Activated CD8-positive, alpha-beta memory T cell treated with anti-CD3 and anti-CD28 coated beads for 48 hours (primary cell): ENCODE measurements at regions not wholly inside any gene's neighbourhood (a gene's known extent, or its start where the extent isn't known, plus 50 kb on each side); places are given as distances from the start of the nearest gene placed in this dataset.
"Not testable (repeated sequence)": the region's sequence is repeated elsewhere in the genome, so short reads cannot be mapped to it uniquely, and the experiment has no call there.

Source experiments
- DNase-seq, 3 experiments: peaks; one replicate each; pipeline ENCODE4 v3.0.0-alpha.2; 2020; ENCODE audit warnings: low read depth in 2 of 3, low spot score in 2 of 3

DNA sequence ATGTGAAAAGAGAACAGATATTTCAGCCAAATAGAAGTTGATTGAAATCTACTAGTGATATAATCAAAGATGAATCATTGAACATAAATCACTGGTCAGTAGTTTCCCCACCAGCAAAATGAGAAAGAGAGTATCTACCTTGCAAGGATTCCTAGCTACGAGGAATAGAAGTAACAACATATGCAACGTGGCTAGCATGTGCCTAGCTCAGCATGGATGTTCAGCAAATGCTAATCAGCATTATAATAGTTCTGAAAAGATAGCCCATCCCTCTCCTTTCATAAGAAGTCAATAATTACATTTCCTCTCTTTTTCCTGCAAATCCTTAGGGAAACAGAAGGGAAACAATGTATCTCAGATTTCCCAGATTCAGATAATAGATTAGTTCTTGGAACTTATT, 417.2 kb downstream of the SATB2 start:
- no peak for DNase-seq

DNA sequence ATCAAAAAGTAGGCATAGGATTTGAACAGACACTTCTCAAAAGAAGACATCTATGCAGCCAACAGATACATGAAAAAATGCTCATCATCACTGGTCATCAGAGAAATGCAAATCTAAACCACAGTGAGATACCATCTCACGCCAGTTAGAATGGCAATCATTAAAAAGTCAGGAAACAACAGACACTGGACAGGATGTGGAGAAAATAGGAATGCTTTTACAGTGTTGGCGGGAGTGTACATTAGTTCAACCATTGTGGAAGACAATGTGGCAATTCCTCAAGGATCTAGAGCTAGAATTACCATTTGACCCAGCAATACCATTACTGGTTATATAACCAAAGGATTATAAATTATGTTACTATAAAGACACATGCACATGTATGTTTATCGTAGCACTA, 424.0 kb downstream of the SATB2 start:
- DNase-seq = not testable (repeated sequence)

DNA sequence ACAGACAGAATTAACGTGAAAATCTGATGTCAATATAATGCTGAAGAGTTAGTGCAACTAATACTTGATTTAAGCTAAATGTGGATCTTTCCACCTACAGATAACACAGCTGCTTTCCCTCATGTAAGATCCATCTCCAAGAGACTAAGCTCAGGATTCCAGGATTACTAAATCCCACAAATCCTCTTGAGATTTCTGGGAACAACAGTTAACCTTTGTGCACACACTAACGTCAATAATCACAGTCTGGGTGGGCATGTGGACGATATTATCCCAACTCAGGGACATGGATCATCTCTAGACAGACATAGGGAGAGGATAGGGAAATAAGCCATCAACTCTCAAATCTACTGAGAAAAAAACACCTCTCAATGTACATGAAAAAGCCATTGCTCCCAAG, 432.6 kb downstream of the SATB2 start:
- no peak for DNase-seq

DNA sequence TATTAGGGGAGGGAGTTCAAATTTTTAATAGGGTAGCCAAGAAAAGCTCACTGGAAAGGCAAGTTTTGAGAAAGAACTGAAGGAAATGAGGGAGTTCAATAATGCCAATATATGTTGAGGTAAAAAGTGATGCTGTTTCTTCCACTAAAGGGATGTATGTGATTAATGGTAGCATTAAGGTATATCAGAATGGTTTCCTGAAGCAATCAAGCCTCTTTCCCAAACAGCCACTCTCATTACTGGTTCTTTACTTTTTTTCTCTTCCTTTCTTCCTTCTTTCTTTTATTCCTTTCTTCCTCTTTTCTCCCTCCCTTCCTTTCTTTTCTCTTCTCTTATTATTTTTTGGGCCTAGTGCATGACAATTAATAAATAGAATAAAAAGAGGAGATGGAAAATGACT, 433.5 kb downstream of the SATB2 start:
- no peak for DNase-seq

DNA sequence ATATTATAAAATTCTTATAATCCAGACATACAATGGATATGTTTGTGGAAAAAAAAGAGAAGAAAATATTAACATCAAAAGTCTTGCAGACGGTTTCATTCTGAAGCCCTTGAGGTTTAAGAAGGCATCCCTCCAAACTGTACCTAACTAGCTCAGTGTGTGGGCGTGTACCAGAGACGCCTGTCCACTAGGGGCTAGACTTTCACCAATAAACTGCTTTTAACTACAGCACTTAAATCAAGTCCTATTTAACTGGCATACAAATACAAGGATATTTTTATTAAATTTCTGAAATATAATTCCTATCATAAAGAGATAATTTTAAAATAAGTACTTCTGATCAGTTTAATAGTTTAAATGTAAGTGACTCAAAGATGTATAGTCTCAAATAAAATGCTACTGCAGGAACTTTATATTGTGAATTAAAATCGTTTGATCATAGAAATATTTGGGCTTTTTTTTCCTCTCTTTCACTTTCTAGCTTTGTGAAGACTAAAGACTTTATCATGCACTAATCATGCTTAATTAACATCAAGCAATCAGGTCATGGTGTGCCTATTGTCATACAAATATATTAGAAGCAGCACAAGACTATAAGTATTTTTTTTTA, 437.7 kb downstream of the SATB2 start:
- no peak for DNase-seq

DNA sequence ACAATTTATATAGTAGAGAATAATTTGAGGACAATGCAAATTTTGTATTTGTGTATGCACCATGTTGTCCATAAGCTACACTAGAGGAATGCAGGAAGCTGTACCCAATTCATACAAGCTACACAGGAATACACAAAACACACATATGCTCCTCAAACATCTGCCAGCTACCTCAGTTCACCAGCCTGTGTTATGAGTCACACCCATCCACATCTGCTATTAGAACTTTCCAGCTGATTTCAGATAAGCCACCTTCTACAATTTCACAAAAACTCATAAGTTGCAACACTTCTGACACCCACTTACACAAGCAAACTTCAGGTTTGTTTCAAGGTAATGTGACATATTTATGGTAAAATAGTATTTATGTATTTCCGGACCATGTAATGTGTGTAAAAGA, 438.9 kb downstream of the SATB2 start:
- no peak for DNase-seq

DNA sequence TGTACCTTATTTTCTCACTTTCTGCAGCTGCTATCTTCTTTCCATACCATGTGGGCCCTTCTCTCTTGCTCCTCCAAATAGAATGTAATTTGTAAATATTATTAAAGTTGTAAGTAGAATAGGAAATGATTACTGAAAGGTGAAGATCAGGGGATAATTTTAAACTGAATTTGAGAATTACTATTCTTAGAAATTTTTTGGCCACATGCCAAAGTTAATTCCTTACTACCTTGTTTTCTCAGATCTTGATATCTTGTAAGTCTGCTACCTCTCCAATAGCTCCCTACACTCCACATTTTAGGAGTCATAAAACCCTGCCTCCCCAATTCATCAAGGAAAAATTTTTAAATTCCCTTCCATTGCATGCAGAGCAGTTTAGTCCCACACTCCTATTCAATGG, 442.7 kb downstream of the SATB2 start:
- DNase-seq = no peak

DNA sequence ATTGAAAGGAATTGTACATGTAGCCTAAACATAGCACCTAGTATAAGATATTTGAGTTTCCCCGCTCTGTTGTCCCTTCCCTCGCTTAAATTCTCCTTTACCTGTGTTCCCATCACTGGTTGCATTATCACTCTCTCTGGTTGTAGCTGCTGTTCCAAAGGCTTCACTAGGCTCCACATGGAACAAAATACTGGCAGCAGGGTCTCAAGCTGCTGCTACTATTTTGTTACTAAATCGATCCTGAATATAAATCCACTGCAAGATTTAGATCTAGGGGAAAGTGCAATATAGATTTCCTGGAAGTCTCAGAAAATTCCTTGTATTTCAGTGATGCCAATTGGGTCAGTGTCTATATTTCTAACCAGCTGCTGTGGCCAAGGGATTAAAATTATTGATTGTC, 443.5 kb downstream of the SATB2 start:
- no peak for DNase-seq

DNA sequence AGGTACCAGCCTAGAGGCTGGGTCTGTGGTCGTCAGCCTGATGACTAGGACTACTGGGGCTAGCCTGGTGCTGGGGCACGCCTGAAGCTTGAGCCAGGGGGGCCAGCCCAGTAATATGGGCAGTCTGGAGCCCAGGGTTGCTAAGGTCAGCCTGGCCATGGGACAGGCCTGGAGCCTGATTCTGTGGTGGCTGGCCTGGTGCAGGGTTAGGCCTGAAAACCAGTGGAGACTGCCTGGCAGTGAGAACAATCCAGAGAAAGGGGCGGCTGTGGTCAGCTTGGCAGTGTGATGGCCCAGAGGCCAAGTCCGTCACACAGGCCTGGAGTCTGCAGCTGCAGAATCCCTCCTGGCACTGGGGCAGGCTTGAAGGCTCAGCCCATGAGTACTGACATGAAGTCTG, 445.8 kb downstream of the SATB2 start:
- DNase-seq = no peak

DNA sequence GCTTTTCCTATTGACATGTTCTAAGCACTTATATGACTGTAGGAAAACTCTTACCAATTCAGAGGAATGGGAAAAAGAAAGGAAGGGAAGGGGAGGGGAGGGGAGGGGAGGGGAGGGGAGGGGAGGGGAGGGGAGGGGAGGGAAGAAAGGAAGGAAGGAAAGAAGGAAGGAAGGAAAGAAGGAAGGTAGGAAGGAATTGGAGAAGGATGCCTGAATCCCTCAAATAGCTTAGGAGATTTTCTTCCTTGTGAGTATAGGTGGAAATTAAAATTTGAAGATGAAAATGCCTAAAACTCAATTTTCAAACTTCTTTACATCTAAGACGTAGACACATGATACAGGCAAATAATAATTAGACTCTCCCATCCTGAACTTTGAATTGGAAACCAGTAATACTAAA, 463.1 kb downstream of the SATB2 start:
- DNase-seq = no peak

DNA sequence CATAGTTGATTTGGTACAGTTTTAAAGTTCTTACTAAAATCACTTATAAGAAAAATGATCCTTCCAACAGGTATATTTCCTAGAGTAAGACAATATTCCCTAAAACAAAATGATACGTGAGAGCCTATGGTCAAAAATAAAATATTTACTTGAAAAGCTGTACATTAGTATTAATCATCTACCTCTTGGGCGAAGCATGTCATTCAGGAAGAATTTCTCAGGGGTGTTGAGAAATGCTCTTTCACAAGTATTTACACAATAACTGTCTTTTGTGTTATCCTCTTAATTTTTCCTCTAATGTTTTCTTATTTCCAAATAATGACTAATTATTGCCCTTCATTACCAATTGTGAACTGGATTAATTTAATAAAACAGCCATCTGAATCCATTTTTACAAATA, 466.3 kb downstream of the SATB2 start:
- no peak for DNase-seq

DNA sequence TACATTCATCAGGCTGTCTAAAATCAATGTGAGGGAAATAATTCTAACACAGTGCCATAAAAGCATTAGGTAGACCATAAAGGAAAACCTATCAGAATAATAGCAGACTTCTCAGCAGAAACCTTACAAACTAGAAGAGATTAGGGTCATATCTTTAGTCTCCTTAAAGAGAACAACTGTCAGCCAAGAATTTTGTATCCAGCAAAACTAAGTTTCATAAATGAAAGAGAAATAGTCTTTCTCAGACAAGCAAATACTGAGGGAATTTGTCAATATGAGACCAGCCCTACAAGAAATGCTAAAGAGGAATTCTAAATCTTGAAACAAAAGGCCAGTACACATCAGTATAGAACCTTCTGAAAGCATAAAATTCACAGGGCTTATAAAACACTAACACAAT, 482.0 kb downstream of the SATB2 start:
- no peak for DNase-seq

DNA sequence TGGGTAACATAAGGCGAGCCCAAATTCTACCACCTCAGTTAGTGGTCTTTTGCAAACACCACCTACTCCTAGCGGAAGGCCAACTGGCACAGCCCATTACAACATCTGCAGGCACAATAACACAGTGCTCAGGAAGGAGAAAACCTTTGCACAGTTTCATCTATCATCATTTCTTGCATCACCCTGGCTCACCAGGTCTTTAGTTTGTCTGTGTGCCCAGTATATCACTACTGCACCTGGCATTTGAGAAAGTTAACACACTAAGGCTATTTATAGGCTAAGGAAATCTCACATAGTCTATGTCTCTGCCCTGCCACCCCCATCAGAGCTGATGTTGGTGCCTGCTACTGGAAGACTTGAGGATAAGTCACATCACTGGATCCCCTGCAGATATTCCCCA, 484.0 kb downstream of the SATB2 start:
- no peak for DNase-seq

DNA sequence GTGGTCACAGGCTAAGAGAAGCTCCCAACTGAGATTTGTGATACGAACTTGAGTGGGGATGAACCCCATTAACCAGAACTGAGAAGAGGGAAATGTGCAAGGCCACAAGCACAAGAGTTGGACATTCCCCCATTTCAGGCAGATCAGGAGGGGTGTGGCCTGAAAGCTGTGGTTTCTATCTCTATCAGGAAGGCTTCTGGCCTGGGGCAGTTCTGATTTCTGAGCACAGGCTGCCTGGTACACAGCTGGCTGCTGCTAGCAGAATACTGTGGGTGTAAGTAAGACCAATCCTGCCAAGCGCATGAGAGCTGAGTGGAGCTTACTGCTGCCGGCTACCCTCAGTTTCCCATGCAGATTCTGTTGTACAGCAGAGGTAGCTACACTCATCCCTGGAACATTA, 484.6 kb downstream of the SATB2 start:
- no peak for DNase-seq

DNA sequence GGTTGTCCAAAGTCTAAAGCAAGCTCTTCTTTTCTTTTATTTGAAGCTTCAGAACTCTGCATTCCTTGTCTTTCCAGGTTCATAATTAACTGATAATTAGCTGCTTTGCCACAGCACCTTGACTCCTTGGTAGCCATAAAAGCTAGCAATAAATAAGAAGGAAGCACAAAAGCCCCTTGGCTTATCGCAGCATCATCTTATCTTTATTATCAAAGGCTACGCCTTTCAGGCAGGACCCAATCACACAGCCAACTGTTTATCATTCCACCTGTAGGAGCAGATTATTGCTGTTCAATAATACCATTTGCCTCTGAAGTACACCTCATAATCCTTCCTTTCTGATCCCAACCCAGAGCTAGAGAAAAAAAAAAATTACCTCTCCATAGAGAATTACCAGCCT, 489.2 kb downstream of the SATB2 start:
- DNase-seq = no peak

DNA sequence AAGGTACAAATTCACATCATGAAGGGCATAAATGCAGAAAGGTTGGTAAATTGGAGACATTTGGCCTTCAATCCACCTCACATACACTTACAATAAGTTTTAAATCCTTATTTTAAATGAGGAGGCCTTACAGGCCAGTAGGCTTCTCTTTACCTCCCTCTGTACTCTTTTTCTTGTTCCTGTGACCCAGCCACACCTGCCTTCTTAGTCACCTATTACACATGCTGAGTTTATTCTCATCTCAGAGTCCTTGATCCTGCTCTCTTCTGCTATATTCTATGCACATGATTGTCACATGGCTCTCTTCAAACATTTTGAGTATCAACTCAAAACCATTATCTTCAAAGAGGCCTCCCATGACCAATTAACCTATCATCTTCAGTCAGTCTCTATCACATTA, 491.5 kb downstream of the SATB2 start:
- DNase-seq = no peak

DNA sequence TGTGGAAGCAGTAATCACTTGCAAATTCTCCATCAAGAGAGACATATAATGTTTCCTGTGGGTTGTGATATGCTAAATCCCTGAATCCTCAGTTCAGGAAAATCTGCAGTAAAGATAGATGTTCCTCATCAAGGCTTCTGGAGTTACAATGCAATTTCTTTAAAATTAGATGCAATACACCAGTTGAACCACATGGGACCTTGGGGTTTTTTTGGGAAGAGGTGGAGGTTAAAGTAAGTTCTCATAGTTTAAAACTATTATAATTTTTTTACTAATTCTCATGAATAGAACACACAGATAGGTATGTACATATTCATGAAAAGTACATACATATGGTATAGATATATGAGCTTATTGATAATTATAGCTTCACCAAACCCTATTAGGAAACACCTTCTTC, 496.2 kb downstream of the SATB2 start:
- no peak for DNase-seq

DNA sequence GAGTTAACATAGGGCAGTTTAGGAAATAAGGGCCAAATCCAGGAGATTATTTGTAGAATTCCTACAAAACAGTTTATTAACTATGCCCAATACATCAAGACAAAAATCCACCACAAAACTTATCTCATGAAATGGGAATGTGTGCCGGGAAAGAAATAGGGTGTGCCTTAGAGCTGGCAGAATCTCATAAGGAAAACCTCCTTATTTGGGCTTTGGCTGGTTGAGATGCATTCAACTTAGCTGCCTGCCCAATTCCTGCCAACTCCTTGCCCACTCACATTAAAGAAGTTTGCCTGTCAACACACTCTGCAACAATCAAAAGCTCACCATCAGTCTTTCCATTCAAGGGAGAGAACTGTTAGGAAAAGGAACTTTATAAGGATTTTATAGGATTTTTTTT, 500.6 kb downstream of the SATB2 start:
- no peak for DNase-seq

DNA sequence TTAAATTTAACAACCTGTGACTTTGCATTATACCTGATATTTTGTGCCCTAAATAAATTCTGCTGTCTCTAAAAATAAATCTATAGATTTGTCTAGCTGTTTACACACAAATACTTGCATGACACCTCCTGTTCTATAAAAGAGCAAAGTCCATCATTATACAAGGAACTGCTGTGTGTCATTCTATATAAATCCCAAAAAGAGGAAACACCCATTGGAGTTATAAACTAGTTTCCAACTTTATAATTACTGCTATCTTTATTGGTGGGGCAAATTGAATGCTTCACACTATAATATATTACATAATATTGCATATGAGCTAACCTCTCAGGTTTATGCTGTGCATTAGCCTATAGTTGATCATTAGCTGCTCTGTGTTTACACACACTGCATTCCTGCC, 504.4 kb downstream of the SATB2 start:
- no peak for DNase-seq

DNA sequence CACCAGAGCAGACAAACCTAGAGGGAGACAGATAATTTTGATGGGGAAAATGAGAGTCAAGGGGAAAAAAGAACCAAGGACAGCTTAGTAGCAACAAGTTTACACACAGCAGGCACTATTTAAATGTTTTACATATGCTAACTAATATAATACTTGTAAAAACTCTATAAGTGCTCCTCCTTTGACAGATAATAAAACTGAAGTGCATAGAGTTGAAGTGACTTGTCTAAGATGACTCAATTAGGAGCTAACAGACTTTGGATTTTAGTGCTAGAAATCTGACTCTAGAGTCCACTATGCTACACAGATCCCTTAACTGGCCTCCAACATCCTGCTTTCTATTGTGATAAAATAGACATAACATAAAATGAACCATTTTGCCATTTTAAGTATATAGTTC, 506.9 kb downstream of the SATB2 start:
- DNase-seq = no peak

DNA sequence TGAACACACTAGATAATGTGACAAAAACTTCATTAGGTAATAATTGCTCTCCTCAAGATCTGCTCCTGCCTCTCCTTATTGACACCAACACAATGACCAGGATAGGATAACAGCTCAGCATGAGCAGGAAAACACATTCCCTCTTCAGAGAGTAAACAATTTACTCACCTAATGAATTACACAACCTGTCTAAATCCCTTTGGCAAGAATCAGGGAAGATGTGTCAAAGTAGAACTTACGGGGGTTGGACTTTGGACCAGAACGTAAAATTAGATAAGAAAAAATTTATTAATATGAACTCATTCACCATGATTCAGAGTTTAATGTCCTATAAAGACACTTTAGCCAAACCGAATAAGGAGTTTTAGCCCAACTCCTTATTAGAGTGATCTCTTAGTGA, 512.2 kb downstream of the SATB2 start:
- no peak for DNase-seq

DNA sequence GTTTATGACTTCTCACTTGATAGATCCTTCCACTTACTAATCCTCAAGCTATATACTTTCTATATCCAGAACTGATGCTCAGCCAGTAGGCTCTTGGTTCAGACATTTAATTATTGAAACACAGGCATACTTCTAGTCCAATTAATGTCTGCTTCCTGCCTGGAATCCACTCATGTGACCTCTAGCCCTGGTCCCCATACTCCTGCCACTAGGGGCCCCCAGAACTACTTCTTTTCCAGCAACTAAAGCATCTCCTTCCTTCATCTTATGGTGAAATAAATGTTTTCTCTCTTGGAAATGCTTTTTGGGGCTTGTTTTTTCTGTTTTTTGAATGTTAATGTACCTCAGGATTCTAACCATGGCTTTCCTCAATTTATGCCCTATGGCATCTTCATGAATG, 527.6 kb downstream of the SATB2 start:
- no peak for DNase-seq

DNA sequence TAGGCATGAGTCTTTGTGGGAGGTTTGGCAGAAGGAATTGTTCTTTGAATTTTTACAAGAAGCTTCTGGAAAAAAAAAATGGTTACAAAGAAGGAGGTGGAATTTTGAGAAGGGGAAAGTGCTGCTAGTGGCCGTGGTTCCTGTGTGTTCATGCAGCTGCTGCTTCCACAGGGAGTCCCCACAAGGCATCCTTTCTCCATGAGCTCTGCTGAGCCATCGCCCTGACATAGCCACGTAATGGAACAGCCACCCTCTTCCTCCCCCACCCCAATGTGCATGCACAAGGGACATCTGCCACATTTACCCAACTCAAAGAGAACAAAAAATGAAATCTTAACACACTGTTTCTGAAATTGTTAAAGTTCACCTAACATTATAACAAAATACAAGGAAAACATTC, 529.7 kb downstream of the SATB2 start:
- no peak for DNase-seq
